ENCODE measurements at regions not wholly inside any gene's neighbourhood (a gene's known extent, or its start where the extent isn't known, plus 50 kb on each side); places are given as distances from the start of the nearest gene placed in this dataset.

DNA sequence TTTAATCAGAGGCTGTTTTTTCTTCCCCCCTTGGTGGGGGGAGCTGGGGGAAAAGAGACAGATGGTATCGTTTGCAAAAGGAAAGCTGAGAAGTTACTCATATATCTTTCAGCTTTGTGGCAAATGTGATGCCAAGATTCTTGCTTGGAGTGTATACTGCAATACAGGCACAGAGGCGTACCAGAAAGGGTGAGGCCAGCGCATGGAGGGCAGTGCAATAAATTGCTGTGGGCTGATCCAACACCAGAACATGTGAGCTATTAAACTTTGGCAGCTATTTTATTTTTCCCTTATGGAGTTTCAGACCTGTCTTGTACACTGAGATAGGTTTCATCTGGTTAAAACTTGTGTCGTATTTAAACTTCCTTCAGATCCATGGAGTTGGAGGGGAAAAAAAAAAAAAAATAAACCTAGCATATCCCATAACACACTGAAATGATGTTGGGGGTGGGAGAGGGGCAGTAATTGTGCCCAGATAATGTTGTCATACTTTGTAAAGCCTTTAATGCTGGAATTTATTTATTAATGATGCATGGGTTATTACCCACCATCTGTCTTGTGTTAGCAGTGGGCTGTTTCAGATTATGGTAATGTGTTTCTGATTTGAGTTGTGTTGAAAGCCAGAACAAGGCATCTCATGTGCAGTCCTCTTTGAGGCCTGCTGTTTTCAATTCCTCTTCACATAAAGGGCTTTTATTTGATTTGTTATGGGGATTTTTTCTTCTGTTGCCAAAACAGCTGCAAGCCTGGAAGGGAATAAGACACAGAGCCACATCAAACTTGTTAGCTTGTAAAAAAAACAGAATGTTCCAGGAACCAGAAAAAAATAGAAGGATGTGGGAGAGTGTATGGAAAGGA, 891.3 kb downstream of the TLE1 start:
- ChIA-PET CTCF (ENCODE audit: low intra/inter-chr PET ratio) (no interaction called here), POLR2A (interaction anchor here (0.8 kb wide), 1 partner anchor 1384 kb away, joined by 5 read pairs; no protein-coding TSS in a partner anchor)
- in situ Hi-C loops (cut with MboI) (no loop called here), intact Hi-C loops (cut with micrococcal nuclease) (no loop called here)
- H4K20me1 ChIP-seq (replicated peaks; ENCODE audit: control insufficient read depth, insufficient read depth, low read length): no peaks in the 10 kb centered on the region
- no peaks in the 10 kb centered on the region for H3K79me2 ChIP-seq (ENCODE audit: control insufficient read depth, insufficient read depth, low read length)
- H3K9me1 ChIP-seq (ENCODE audit: control insufficient read depth, insufficient read depth, low read length): no peaks in the 10 kb centered on the region
- ATAC-seq (no peak), FAIRE-seq (no peak), DNase-seq (ENCODE audit: extremely low read depth in 1 of 4, low spot score in 3 of 4) (no peak)
- no peaks in the 10 kb centered on the region for H3K4me1 ChIP-seq (replicated peaks in 1 of 2; ENCODE audit: control insufficient read depth in 2 of 2, insufficient read depth in 2 of 2, low read length in 2 of 2)
- no peaks in the 10 kb centered on the region for H3K27me3 ChIP-seq (ENCODE audit: control insufficient read depth in 2 of 2, insufficient read depth in 2 of 2, low read length in 2 of 2)
- no peak overlapping the region for H3K4me3 ChIP-seq
- no peaks in the 10 kb centered on the region; the same call in 1 of the 2 replicates for H3K9me3 ChIP-seq (replicated peaks; ENCODE audit: control insufficient read depth, insufficient read depth, low read depth, low read length)
- no peaks in the 10 kb centered on the region for H3K36me3 ChIP-seq (ENCODE audit: control insufficient read depth, insufficient read depth, low read length)
- 0% methylated on average over 2 of the region's 4 CpGs for WGBS (ENCODE audit: insufficient coverage, low coverage, missing lambda C conversion rate)
- no peak overlapping the region for H2AFZ ChIP-seq (ENCODE audit: low read depth, low read length)
- no peak overlapping the region for H3K27ac ChIP-seq (ENCODE audit: extremely low read depth, low read depth, low read length)
- H3K4me2 ChIP-seq (ENCODE audit: insufficient read depth, low read length): no peak overlapping the region
- H3K9ac ChIP-seq (ENCODE audit: insufficient read depth in 1 of 2, low read depth in 2 of 2, low read length in 2 of 2): no peak overlapping the region
- BruUV-seq (replicated peaks): no TSS peak
- TF ChIP-seq, protein P1, sequence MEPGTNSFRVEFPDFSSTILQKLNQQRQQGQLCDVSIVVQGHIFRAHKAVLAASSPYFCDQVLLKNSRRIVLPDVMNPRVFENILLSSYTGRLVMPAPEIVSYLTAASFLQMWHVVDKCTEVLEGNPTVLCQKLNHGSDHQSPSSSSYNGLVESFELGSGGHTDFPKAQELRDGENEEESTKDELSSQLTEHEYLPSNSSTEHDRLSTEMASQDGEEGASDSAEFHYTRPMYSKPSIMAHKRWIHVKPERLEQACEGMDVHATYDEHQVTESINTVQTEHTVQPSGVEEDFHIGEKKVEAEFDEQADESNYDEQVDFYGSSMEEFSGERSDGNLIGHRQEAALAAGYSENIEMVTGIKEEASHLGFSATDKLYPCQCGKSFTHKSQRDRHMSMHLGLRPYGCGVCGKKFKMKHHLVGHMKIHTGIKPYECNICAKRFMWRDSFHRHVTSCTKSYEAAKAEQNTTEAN (CRISPR knock-in tag; IDR thresholded peaks at IDR 0.05): no peak
- TF ChIP-seq ESRRA (IDR thresholded peaks at IDR 0.05; ENCODE audit: borderline replicate concordance, low read depth) (no peak), ZNF75A (CRISPR knock-in tag; IDR thresholded peaks at IDR 0.05) (no peak), DPF2 (IDR thresholded peaks at IDR 0.05) (no peak), MCM2 (IDR thresholded peaks at IDR 0.05; ENCODE audit: low read depth) (no peak), ZNF699 (CRISPR knock-in tag; IDR thresholded peaks at IDR 0.05; ENCODE audit: insufficient replicate concordance) (no peak), ZNF354B (CRISPR knock-in tag; IDR thresholded peaks at IDR 0.05) (no peak), ZNF384 (IDR thresholded peaks at IDR 0.05; ENCODE audit: low read depth, low read length) (no peak), CBX2 (IDR thresholded peaks at IDR 0.05; ENCODE audit: insufficient read depth, low read length, poor library complexity, severe bottlenecking) (no peak), NCOA2 (IDR thresholded peaks at IDR 0.05; ENCODE audit: partially characterized antibody in 2 of 2) (no peak), HLTF (IDR thresholded peaks at IDR 0.05) (no peak), ZNF347 (CRISPR knock-in tag; IDR thresholded peaks at IDR 0.05; ENCODE audit: low read depth) (no peak), RFX1 (IDR thresholded peaks at IDR 0.05) (no peak), ZNF253 (CRISPR knock-in tag; conservative IDR thresholded peaks at IDR 0.05) (no peak)
- TF ChIP-seq, protein P2, sequence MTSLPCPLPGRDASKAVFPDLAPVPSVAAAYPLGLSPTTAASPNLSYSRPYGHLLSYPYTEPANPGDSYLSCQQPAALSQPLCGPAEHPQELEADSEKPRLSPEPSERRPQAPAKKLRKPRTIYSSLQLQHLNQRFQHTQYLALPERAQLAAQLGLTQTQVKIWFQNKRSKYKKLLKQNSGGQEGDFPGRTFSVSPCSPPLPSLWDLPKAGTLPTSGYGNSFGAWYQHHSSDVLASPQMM (CRISPR knock-in tag; IDR thresholded peaks at IDR 0.05): no peak
- TF ChIP-seq, protein P3, sequence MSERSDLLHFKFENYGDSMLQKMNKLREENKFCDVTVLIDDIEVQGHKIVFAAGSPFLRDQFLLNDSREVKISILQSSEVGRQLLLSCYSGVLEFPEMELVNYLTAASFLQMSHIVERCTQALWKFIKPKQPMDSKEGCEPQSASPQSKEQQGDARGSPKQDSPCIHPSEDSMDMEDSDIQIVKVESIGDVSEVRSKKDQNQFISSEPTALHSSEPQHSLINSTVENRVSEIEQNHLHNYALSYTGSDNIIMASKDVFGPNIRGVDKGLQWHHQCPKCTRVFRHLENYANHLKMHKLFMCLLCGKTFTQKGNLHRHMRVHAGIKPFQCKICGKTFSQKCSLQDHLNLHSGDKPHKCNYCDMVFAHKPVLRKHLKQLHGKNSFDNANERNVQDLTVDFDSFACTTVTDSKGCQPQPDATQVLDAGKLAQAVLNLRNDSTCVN (CRISPR knock-in tag; IDR thresholded peaks at IDR 0.05): no peak
- TF ChIP-seq, protein P4, sequence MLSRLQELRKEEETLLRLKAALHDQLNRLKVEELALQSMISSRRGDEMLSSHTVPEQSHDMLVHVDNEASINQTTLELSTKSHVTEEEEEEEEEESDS (CRISPR knock-in tag; IDR thresholded peaks at IDR 0.05): no peak
- TF ChIP-seq, protein P5, sequence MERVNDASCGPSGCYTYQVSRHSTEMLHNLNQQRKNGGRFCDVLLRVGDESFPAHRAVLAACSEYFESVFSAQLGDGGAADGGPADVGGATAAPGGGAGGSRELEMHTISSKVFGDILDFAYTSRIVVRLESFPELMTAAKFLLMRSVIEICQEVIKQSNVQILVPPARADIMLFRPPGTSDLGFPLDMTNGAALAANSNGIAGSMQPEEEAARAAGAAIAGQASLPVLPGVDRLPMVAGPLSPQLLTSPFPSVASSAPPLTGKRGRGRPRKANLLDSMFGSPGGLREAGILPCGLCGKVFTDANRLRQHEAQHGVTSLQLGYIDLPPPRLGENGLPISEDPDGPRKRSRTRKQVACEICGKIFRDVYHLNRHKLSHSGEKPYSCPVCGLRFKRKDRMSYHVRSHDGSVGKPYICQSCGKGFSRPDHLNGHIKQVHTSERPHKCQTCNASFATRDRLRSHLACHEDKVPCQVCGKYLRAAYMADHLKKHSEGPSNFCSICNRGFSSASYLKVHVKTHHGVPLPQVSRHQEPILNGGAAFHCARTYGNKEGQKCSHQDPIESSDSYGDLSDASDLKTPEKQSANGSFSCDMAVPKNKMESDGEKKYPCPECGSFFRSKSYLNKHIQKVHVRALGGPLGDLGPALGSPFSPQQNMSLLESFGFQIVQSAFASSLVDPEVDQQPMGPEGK (CRISPR knock-in tag; IDR thresholded peaks at IDR 0.05; ENCODE audit: borderline replicate concordance): no peak
